SKM-1 (cell line): ENCODE measurements at regions not wholly inside any gene's neighbourhood (a gene's known extent, or its start where the extent isn't known, plus 50 kb on each side); places are given as distances from the start of the nearest gene placed in this dataset.

ENCODE experiments used
- DNase-seq: peaks from one replicate; lab custom pipeline; 2025; ENCODE audit not compliant: unreplicated experiment; lab: John Stamatoyannopoulos, UW

GRCh38 chr10:63735305-63735704 is 214.1 kb downstream of the REEP3 start:
- no peak for DNase-seq

GRCh38 chr10:63738410-63738809 is 217.2 kb downstream of the REEP3 start:
- no peak for DNase-seq

GRCh38 chr10:63744060-63744941 is 223.1 kb downstream of the REEP3 start:
- no peak for DNase-seq

GRCh38 chr10:63749915-63750314 is 228.7 kb downstream of the REEP3 start:
- no peak for DNase-seq

GRCh38 chr10:63751836-63752235 is 230.6 kb downstream of the REEP3 start:
- no peak for DNase-seq

GRCh38 chr10:63752318-63752717 is 231.1 kb downstream of the REEP3 start:
- no peak for DNase-seq

- no peak for DNase-seq
Observed at GRCh38 chr10:63753808-63754207, 232.6 kb downstream of the REEP3 start.

- DNase-seq = no peak
Observed at GRCh38 chr10:63755441-63755840, 234.2 kb downstream of the REEP3 start.

- no peak for DNase-seq
Observed at GRCh38 chr10:63757067-63757466, 235.9 kb downstream of the REEP3 start.

- DNase-seq = no peak
Observed at GRCh38 chr10:63758080-63758479, 236.9 kb downstream of the REEP3 start.

GRCh38 chr10:63759335-63759734 is 238.1 kb downstream of the REEP3 start:
- no peak for DNase-seq

- no peak for DNase-seq
Observed at GRCh38 chr10:63760034-63760707, 239.0 kb downstream of the REEP3 start.

GRCh38 chr10:63760708-63761047 is 239.5 kb downstream of the REEP3 start:
- DNase-seq = no peak

GRCh38 chr10:63761243-63761642 is 240.0 kb downstream of the REEP3 start:
- DNase-seq = no peak

GRCh38 chr10:63763744-63764143 is 242.5 kb downstream of the REEP3 start:
- DNase-seq = no peak

- DNase-seq = no peak
Observed at GRCh38 chr10:63765126-63765525, 243.9 kb downstream of the REEP3 start.

- no peak for DNase-seq
Observed at GRCh38 chr10:63766745-63767137, 245.5 kb downstream of the REEP3 start.

GRCh38 chr10:63767138-63767801 is 246.1 kb downstream of the REEP3 start:
- no peak for DNase-seq

- DNase-seq = no peak
Observed at GRCh38 chr10:63769367-63769766, 248.2 kb downstream of the REEP3 start.

GRCh38 chr10:63770523-63770922 is 249.3 kb downstream of the REEP3 start:
- no peak for DNase-seq

GRCh38 chr10:63772491-63772890 is 251.3 kb downstream of the REEP3 start:
- no peak for DNase-seq

GRCh38 chr10:63773106-63773505 is 251.9 kb downstream of the REEP3 start:
- no peak for DNase-seq
